D721Med (cell line): ENCODE measurements at regions not wholly inside any gene's neighbourhood (a gene's known extent, or its start where the extent isn't known, plus 50 kb on each side); places are given as distances from the start of the nearest gene placed in this dataset.

Experiments
- DNase-seq: peaks from one replicate; pipeline ENCODE4 v3.0.0; 2011; ENCODE audit warnings: low spot score; ENCODE audit not compliant: insufficient read length
- FAIRE-seq: peaks from 2 replicates; lab custom pipeline; 2011; peaks lifted over from hg19 to GRCh38; lab: Jason Lieb, UNC
- CTCF ChIP-seq: IDR thresholded peaks from 2 replicates; pipeline ENCODE4 v1.5.1; 2012; ENCODE audit warnings: mild to moderate bottlenecking, control low read depth; ENCODE audit not compliant: insufficient read depth; ENCODE audit errors: missing control alignments

GRCh38 chr1:93735722-93736121 is 54.1 kb upstream of the BCAR3 start:
- TF ChIP-seq CTCF, result no peak
- FAIRE-seq, result no peak
- no peak for DNase-seq

GRCh38 chr1:93734999-93735398 is 53.4 kb upstream of the BCAR3 start:
- no peak for FAIRE-seq
- DNase-seq, result no peak
- TF ChIP-seq CTCF, result no peak

GRCh38 chr1:93733340-93733739 is 51.7 kb upstream of the BCAR3 start:
- DNase-seq (no peak), FAIRE-seq (no peak)
- TF ChIP-seq CTCF, result no peak

- TF ChIP-seq CTCF, result no peak
- FAIRE-seq, result no peak
- no peak for DNase-seq
These were observed 50.9 kb upstream of the BCAR3 start for GRCh38 chr1:93732514-93732913.
